LNCaP clone FGC (cell line): ENCODE measurements at regions not wholly inside any gene's neighbourhood (a gene's known extent, or its start where the extent isn't known, plus 50 kb on each side); places are given as distances from the start of the nearest gene placed in this dataset.
"Not testable (repeated sequence)": the region's sequence is repeated elsewhere in the genome, so short reads cannot be mapped to it uniquely, and the experiment has no call there.

Experiments
- DNase-seq: peaks from one replicate; pipeline ENCODE4 v3.0.0-alpha.2; 2011; ENCODE audit warnings: low read depth
- H3K4me3 ChIP-seq: 2 replicates; pipeline ENCODE4 v1.5.1; 2011; ENCODE audit warnings: mild to moderate bottlenecking, low read depth, low read length, control low read depth
- TF ChIP-seq, protein P1 (sequence below): IDR thresholded peaks from 2 replicates; pipeline ENCODE4 v1.5.1; 2012; ENCODE audit warnings: mild to moderate bottlenecking; ENCODE audit not compliant: control insufficient read depth, insufficient read depth; ENCODE audit errors: extremely low read depth

DNA sequence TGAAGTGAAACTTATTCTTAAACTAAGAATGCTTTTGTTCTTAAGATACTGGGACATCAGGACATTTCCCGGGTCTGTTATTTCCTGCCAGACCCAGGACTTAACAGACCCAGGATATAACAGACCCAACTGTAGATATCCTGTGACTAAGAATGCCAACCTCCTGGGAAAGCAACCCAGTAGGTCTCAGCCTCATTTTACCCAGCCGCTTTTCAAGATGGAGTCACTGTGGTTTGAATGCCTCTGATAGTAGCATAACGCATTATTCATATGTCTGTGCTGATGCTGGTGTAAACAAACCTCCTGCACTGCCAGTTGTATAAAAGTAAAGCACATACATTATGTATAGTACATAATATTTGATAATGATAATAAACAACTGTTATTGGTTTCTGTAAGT is 185.8 kb upstream of the GPRIN3 start:
- no peak for DNase-seq
- no peak overlapping the region for H3K4me3 ChIP-seq
- TF ChIP-seq, protein P1, sequence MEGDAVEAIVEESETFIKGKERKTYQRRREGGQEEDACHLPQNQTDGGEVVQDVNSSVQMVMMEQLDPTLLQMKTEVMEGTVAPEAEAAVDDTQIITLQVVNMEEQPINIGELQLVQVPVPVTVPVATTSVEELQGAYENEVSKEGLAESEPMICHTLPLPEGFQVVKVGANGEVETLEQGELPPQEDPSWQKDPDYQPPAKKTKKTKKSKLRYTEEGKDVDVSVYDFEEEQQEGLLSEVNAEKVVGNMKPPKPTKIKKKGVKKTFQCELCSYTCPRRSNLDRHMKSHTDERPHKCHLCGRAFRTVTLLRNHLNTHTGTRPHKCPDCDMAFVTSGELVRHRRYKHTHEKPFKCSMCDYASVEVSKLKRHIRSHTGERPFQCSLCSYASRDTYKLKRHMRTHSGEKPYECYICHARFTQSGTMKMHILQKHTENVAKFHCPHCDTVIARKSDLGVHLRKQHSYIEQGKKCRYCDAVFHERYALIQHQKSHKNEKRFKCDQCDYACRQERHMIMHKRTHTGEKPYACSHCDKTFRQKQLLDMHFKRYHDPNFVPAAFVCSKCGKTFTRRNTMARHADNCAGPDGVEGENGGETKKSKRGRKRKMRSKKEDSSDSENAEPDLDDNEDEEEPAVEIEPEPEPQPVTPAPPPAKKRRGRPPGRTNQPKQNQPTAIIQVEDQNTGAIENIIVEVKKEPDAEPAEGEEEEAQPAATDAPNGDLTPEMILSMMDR, result no peak

DNA sequence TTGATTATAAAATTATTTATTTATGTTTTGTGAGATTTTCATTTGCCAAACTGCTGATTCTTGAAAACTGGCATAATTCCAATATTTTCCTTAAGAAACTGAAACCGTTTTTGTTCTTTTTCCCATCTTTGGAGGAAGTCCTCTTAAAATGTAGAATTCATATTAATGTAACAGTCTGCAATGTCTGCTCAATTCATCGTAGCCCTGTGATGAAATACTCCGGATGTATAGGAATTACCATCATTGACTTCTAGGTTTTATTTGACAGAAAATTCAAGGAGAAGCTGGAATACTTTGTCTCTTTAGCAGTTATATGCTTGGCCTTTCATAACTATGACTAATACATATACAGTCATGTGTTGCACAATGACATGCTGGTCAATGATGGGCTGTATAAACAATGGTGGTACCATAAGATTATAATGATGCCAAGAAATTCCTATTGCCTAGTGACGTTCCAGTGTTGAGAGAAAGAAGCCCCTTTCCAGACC is 185.0 kb upstream of the GPRIN3 start:
- no peak for DNase-seq
- TF ChIP-seq, protein P1, result no peak
- no peak overlapping the region for H3K4me3 ChIP-seq

DNA sequence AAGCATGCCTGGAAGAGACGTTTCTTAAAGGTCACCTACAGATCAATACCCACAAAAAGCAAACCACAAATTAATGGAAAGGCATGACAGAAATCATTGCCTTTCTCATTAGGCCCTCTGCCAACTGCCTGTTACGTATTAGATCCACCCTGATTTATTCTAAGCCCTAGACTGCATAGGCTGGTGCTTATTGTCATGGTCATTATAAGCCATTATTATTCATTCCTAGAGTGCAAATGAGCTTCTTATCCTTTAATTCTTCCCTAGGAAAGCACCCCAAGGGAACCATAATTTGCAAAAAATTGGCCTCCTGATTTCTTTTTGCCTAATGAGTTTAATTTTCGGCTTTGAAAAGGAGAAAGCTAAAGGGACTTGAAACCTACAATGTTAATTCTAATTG is 184.2 kb upstream of the GPRIN3 start:
- H3K4me3 ChIP-seq, result no peak overlapping the region
- TF ChIP-seq, protein P1, result no peak
- DNase-seq, result no peak

DNA sequence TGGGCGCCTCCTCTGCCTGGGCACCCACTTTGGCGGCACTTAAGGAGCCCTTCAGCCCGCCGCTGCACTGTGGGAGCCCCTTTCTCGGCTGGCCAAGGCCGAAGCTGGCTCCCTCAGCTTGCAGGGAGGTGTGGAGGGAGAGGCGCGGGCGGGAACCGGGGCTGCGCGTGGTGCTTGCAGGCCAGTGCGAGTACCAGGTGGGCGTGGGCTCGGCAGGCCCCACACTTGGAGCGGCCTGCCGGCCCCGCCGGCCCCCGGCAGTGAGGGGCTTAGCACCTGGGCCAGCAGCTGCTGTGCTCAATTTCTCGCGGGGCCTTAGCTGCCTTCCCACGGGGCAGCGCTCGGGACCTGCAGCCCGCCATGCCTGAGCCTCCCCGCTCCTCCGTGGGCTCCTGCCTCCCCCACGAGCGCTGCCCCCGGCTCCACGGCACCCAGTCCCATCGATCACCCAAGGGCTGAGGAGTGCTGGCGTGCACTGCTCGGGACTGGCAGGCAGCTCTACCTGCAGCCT is 182.4 kb upstream of the GPRIN3 start:
- DNase-seq, H3K4me3 ChIP-seq: not testable (repeated sequence)

DNA sequence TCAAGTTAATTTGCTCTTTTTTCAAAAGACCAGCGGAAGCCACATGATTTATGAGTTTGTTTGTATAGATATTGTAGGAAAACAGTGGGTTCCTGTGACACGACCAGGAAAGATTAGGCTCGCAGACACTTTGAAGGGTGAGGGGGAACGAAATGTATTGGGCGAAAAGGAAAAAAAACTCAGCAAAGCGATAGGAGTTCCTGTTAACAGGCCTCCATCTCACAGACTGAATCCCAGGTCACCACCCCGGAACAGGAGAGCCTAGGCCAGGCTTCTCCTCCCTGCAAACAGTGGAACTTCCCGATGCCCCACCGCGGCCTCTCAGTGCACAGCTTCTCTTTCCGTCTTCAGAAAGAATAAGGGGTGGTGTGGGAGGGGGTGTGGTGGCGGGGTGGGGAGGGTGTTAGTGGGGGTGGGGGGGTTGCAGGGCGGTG is 181.8 kb upstream of the GPRIN3 start:
- DNase-seq, result no peak
- TF ChIP-seq, protein P1, result no peak
- H3K4me3 ChIP-seq, result no peak overlapping the region

DNA sequence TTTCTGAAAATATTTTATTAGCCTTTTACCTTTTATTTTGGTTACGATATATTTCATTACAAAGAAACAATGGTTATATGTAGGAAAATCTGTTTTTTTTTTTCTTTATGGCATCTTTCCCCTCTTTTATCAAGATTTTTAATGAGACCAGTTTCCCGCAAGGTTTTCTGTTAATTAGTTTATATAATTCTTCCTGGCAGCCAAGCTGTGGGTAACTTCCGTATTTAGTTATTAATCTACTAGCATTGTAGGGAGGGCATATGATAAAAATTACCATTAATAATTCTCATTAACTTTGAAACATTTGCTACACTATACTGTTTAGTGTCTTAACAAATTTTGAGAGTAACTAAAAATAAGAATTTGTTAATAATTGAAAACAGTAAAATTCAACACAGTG is 181.1 kb upstream of the GPRIN3 start:
- TF ChIP-seq, protein P1, result no peak
- no peak overlapping the region for H3K4me3 ChIP-seq
- no peak for DNase-seq

DNA sequence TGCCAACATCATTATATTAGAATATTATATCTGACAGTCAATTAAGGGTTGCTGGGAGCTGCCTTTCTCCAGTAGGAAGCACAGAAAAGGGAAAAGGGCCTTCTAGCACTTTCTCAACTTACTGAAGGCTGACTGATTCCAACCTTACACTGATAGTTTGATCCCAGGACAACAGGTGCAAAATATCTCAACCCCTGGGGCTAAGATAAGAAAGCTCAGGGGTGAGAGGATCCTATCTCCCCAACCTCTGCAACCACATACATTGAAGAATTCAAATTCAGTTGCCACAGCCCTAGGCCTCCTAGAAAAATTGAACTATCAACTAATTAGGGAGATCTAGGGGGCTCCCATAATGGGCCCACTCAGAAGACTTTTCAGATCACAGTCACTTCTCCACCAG is 179.1 kb upstream of the GPRIN3 start:
- no peak overlapping the region for H3K4me3 ChIP-seq
- TF ChIP-seq, protein P1, result no peak
- DNase-seq, result no peak
